OCI-LY3 (cell line): ENCODE measurements at regions not wholly inside any gene's neighbourhood (a gene's known extent, or its start where the extent isn't known, plus 50 kb on each side); places are given as distances from the start of the nearest gene placed in this dataset.

Experiments
- H2AFZ ChIP-seq: fragments of 200-600, 300-600 bp; shearing (Covaris generic); 2 replicates; pipeline ENCODE4 v1.6.0; 2014; ENCODE audit warnings: antibody characterized with exemption, low read depth, low read length
- H3K27ac ChIP-seq: fragments of 200-600, 300-600 bp; sonication (generic); 2 replicates; pipeline ENCODE4 v1.5.1; 2014; ENCODE audit warnings: mild to moderate bottlenecking, low read length, moderate library complexity, mixed read lengths
- H3K27me3 ChIP-seq: fragments of 200-600, 300-600 bp; sonication (generic); 2 replicates; pipeline ENCODE4 v1.6.1; 2014; ENCODE audit warnings: low read depth, low read length, mixed read lengths
- H3K36me3 ChIP-seq: fragments of 200-600, 300-600 bp; sonication (generic); replicated peaks from 2 replicates; pipeline ENCODE3; 2014; ENCODE audit warnings: low read depth, low read length, mixed read lengths
- H3K4me1 ChIP-seq: fragments of 300-600, 200-600 bp; sonication (generic); 2 replicates; pipeline ENCODE4 v1.6.1; 2014; ENCODE audit warnings: low read length, mixed read lengths
- H3K4me2 ChIP-seq: fragments of 200-600, 300-600 bp; sonication (generic); 2 replicates; pipeline ENCODE4 v1.6.1; 2014; ENCODE audit warnings: low read length, mixed read lengths
- H3K4me3 ChIP-seq: fragments of 300-600, 200-600 bp; sonication (generic); 2 replicates; pipeline ENCODE4 v1.5.1; 2014; ENCODE audit warnings: antibody characterized with exemption, mild to moderate bottlenecking, low read length, moderate library complexity
- H3K79me2 ChIP-seq: fragments of 300-600, 200-600 bp; shearing (Covaris generic); 2 replicates; pipeline ENCODE4 v1.6.1; 2014; ENCODE audit warnings: mild to moderate bottlenecking, low read length, mixed read lengths
- H3K9ac ChIP-seq: fragments of 300-600, 200-600 bp; shearing (Covaris generic); 2 replicates; pipeline ENCODE4 v1.6.0; 2014; ENCODE audit warnings: mild to moderate bottlenecking, low read length, moderate library complexity
- H3K9me3 ChIP-seq: fragments of 200-600, 300-600 bp; shearing (Covaris generic); 2 replicates; pipeline ENCODE4 v1.6.1; 2014; ENCODE audit warnings: low read length, mixed read lengths; ENCODE audit not compliant: insufficient read depth
- H4K20me1 ChIP-seq: fragments of 200-600, 300-600 bp; sonication (generic); 2 replicates; pipeline ENCODE4 v1.6.1; 2016; ENCODE audit warnings: low read length, mixed read lengths; ENCODE audit not compliant: insufficient read depth
- EZH2phosphoT487 ChIP-seq: fragments of 200-600 bp; shearing (Covaris generic); IDR thresholded peaks from 2 replicates; pipeline ENCODE4 v1.6.1; 2018; ENCODE audit warnings: antibody characterized with exemption, mixed run types, low read depth
- TF ChIP-seq, protein P1 (sequence below): fragments of 200-600, 300-600 bp; sonication (generic); IDR thresholded peaks from 2 replicates; pipeline ENCODE4 v1.5.1; 2014; ENCODE audit warnings: antibody characterized with exemption, low read length, low read depth

DNA sequence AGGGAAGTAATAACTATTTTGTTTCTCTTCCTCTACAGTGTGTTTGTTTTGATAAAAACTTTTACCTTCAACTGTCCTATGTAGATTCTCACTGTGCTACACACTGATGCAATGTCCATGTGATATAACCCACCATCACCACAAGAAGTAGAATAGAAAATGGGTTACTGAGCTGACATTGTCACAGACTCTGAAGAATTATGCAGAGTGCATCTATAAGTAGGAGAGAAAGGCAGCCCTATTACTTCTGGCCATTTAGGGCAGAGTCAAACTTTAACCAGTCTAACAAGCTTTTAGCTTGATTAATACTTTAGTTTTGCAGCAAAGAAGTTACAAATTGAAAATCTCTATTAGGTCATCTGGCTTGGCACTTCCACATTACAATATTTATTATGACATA, 354.0 kb upstream of the CDH8 start:
- no peaks in the 10 kb centered on the region for H3K27me3 ChIP-seq
- no peaks in the 10 kb centered on the region for H4K20me1 ChIP-seq
- TF ChIP-seq, protein P1, sequence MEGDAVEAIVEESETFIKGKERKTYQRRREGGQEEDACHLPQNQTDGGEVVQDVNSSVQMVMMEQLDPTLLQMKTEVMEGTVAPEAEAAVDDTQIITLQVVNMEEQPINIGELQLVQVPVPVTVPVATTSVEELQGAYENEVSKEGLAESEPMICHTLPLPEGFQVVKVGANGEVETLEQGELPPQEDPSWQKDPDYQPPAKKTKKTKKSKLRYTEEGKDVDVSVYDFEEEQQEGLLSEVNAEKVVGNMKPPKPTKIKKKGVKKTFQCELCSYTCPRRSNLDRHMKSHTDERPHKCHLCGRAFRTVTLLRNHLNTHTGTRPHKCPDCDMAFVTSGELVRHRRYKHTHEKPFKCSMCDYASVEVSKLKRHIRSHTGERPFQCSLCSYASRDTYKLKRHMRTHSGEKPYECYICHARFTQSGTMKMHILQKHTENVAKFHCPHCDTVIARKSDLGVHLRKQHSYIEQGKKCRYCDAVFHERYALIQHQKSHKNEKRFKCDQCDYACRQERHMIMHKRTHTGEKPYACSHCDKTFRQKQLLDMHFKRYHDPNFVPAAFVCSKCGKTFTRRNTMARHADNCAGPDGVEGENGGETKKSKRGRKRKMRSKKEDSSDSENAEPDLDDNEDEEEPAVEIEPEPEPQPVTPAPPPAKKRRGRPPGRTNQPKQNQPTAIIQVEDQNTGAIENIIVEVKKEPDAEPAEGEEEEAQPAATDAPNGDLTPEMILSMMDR = no peak
- TF ChIP-seq EZH2phosphoT487 = no peak
- H3K4me1 ChIP-seq = no peaks in the 10 kb centered on the region
- H3K9me3 ChIP-seq = no peaks in the 10 kb centered on the region
- H3K4me3 ChIP-seq = no peak overlapping the region
- H3K79me2 ChIP-seq = no peaks in the 10 kb centered on the region
- H3K4me2 ChIP-seq = no peak overlapping the region
- no peak overlapping the region for H3K27ac ChIP-seq
- H3K9ac ChIP-seq = no peak overlapping the region
- H2AFZ ChIP-seq = no peak overlapping the region
- H3K36me3 ChIP-seq = no peaks in the 10 kb centered on the region

DNA sequence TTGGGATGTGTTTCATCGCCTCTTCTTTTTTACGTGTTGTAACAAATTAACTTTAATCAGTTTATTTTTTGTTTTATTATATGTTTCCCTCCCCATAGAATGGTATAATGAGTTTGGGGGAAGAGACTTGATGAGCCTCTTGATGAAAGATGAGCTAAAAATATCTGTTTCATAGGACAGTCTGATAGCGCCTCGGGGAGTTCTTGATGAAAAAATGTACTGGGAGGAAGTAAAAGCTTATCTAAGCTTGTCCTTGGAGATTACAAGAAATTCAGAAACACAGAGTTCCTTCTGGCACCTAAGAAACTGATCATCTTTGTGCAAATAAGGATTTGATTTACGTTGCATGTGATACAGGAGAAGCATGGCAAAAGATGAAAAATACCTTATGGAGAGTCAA, 350.2 kb upstream of the CDH8 start:
- H3K9ac ChIP-seq = no peak overlapping the region
- H3K9me3 ChIP-seq = no peaks in the 10 kb centered on the region
- H4K20me1 ChIP-seq = no peaks in the 10 kb centered on the region
- H2AFZ ChIP-seq = no peak overlapping the region
- H3K36me3 ChIP-seq = no peaks in the 10 kb centered on the region
- H3K4me1 ChIP-seq = no peaks in the 10 kb centered on the region
- no peaks in the 10 kb centered on the region for H3K79me2 ChIP-seq
- no peak overlapping the region for H3K4me2 ChIP-seq
- no peak overlapping the region for H3K27ac ChIP-seq
- TF ChIP-seq, protein P1 = no peak
- no peak for TF ChIP-seq EZH2phosphoT487
- no peak overlapping the region for H3K4me3 ChIP-seq
- H3K27me3 ChIP-seq = no peaks in the 10 kb centered on the region

DNA sequence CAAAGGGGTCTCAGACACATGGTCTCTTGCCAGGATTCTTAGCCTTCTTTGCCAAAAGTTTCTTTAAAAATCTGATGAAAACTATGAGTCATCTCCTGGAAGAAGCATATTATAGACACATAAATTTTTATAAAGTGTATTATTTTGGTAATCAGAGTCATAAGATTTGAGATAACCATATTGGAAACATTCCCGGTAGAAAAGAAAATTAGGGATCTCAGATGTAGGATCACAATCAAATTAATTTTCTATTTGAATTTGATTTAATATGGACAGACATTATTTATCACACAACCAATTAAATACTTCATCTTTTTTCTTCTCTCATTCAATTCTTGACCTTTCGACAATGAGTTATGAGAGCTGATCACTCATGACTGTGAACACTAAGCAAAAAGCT, 347.7 kb upstream of the CDH8 start:
- Histone ChIP-seq H3K27ac (no peak overlapping the region), H3K27me3 (no peaks in the 10 kb centered on the region), H3K4me1 (no peaks in the 10 kb centered on the region), H3K79me2 (no peaks in the 10 kb centered on the region), H2AFZ (no peak overlapping the region), H4K20me1 (no peaks in the 10 kb centered on the region), H3K9ac (no peak overlapping the region), H3K36me3 (no peaks in the 10 kb centered on the region), H3K4me3 (no peak overlapping the region), H3K9me3 (no peaks in the 10 kb centered on the region), H3K4me2 (no peak overlapping the region)
- TF ChIP-seq, protein P1 = no peak
- no peak for TF ChIP-seq EZH2phosphoT487

DNA sequence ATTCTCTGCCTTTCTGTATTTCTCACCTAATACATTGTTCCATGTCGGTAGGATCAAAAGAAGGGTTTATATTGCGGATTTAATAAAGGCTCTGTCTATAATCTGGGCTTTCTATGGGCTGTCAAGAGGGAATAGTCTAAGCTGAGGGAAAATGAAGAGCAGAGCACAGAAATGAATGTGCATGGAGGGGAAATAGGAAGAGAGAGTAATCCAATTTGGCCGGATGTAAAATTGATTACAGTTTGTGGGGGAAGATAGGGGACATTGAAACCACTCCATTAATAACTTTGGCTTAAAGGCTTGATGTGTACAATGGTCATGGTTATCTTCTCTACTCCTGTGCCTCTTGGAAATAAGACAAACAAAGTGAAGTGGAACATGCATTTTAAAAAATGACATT, 334.2 kb upstream of the CDH8 start:
- Histone ChIP-seq H3K4me2 (no peak overlapping the region), H4K20me1 (no peaks in the 10 kb centered on the region), H3K27ac (no peak overlapping the region), H3K9ac (no peak overlapping the region), H3K4me3 (no peak overlapping the region), H3K9me3 (no peaks in the 10 kb centered on the region), H3K79me2 (no peaks in the 10 kb centered on the region), H3K4me1 (no peaks in the 10 kb centered on the region), H3K27me3 (no peaks in the 10 kb centered on the region), H3K36me3 (no peaks in the 10 kb centered on the region), H2AFZ (no peak overlapping the region)
- no peak for TF ChIP-seq EZH2phosphoT487
- TF ChIP-seq, protein P1 = no peak
